GM23248 (cell line): ENCODE measurements at regions not wholly inside any gene's neighbourhood (a gene's known extent, or its start where the extent isn't known, plus 50 kb on each side); places are given as distances from the start of the nearest gene placed in this dataset.

Experiments
- EZH2 ChIP-seq: fragments of 200-600 bp; sonication (generic); IDR thresholded peaks from 2 replicates; pipeline ENCODE4 v1.6.1; 2018; ENCODE audit warnings: antibody characterized with exemption, mild to moderate bottlenecking; ENCODE audit not compliant: insufficient read depth, poor library complexity, severe bottlenecking
- EZH2phosphoT487 ChIP-seq: fragments of 200-600 bp; sonication (generic); IDR thresholded peaks from 2 replicates; pipeline ENCODE4 v1.6.1; 2018; ENCODE audit warnings: antibody characterized with exemption, moderate library complexity, mild to moderate bottlenecking, low read depth; ENCODE audit not compliant: insufficient read depth

- TF ChIP-seq EZH2 (no peak), EZH2phosphoT487 (no peak)
Observed at GRCh38 chr6:84450018-84450417, 222.6 kb upstream of the CEP162 start.
